ENCODE measurements at regions not wholly inside any gene's neighbourhood (a gene's known extent, or its start where the extent isn't known, plus 50 kb on each side); places are given as distances from the start of the nearest gene placed in this dataset.

DNA sequence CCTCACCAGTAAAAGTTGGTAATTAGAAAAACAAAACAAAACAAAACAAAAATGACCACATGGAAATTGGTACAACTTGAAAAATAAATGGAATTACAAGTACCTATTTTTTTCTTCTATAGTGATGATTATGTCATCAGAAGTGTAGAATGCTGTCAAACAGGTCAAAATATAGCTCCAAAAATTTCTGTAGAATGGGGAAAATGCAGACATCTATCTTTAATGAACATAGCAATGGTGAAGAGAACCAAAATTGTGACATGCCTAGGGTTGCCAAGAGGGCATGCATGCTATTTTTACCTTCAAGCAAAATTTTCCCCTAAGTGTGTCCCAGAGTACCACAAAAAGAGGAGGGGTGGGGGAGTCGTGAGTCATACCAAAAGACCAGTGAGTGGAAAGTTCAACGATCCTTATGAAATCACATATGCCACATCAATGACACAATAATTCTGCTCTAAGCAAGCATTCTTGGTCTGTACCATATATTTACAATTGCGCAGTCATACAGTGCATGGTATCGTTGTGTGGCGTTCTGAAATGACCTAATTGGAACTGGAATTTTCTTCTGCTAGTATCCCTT is 1436.4 kb downstream of the SUCLG1 start:
- Mint-ChIP-seq H3K4me1 (no peaks in the 10 kb centered on the region), H3K4me3 (no peak overlapping the region), H3K9me3 (peaks cover 0 to 21% (median 3%) of the 10 kb centered on the region in 11 donors), H3K36me3 (no peaks in the 10 kb centered on the region), H3K27ac (no peak overlapping the region), H3K27me3 (no peaks in the 10 kb centered on the region)
- no peaks in the 10 kb centered on the region for H3K9me3 ChIP-seq (ENCODE audit: control insufficient read depth in 2 of 3, low read length in 3 of 3)
- no peaks in the 10 kb centered on the region for H3K36me3 ChIP-seq (ENCODE audit: control insufficient read depth in 2 of 3, insufficient read depth in 3 of 3, low read length in 3 of 3)
- ChIA-PET POLR2A (no interaction called here), CTCF (no interaction called here)
- H3K27me3 ChIP-seq (ENCODE audit: control insufficient read depth in 2 of 2, insufficient read depth in 2 of 2, low read length in 2 of 2), result no peaks in the 10 kb centered on the region
- H3K4me1 ChIP-seq (ENCODE audit: control insufficient read depth in 2 of 2, insufficient read depth in 2 of 2, low read length in 2 of 2), result no peaks in the 10 kb centered on the region
- H3K4me3 ChIP-seq (ENCODE audit: low read length), result no peak overlapping the region
- DNase-seq (no peak), ATAC-seq (no peak)
- no peak overlapping the region for H3K27ac ChIP-seq (ENCODE audit: low read depth, low read length)
- intact Hi-C loops (cut with micrococcal nuclease), result no loop called here

DNA sequence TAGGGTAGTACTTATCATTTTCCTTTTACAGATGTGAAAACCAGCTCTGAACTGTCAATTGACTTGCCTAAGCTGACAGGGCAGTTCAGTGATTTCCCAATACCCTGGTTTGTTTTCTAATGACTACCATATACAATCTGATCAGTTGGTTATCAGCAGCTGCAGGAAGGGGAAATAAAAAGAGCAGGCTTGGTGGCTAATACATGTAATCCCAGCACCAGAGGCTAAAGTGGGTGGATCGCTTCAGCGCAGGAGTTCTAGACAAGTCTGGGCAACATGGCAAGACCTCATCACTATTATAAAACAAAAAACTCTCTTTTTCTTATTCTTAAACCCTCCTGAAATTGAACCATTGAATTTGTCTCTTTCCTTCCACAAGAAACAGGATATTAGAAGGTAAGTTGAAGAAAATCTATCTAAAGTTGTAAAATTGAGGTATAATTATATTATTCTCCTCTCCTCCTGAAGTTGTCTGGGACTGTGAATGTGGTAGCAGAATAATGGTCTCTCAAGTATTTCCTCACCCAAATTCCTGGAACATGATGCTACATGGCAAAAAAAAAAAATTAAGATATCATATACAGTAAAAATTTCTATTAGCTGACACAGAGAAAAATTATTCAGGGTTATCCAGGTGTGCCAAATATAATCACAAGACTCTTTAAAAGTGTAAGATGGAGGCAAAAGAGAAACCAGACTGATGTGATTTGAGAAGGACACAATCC is 1441.6 kb downstream of the SUCLG1 start:
- H3K27ac ChIP-seq (ENCODE audit: low read depth, low read length), result no peak overlapping the region
- peaks cover 0 to 17% (median 2%) of the 10 kb centered on the region in 11 donors for H3K9me3 Mint-ChIP-seq
- no peaks in the 10 kb centered on the region for H3K36me3 ChIP-seq (ENCODE audit: control insufficient read depth in 2 of 3, insufficient read depth in 3 of 3, low read length in 3 of 3)
- H3K27me3 Mint-ChIP-seq, result no peaks in the 10 kb centered on the region
- H3K27me3 ChIP-seq (ENCODE audit: control insufficient read depth in 2 of 2, insufficient read depth in 2 of 2, low read length in 2 of 2), result no peaks in the 10 kb centered on the region
- POLR2A ChIA-PET, result no interaction called here
- H3K4me3 Mint-ChIP-seq, result no peak overlapping the region
- intact Hi-C loops (cut with micrococcal nuclease), result no loop called here
- H3K4me3 ChIP-seq (ENCODE audit: low read length), result no peak overlapping the region
- H3K27ac Mint-ChIP-seq, result no peak overlapping the region
- DNase-seq (no peak), ATAC-seq (no peak)
- H3K9me3 ChIP-seq (ENCODE audit: control insufficient read depth in 2 of 3, low read length in 3 of 3), result no peaks in the 10 kb centered on the region
- no peaks in the 10 kb centered on the region for H3K36me3 Mint-ChIP-seq
- no peaks in the 10 kb centered on the region for H3K4me1 ChIP-seq (ENCODE audit: control insufficient read depth in 2 of 2, insufficient read depth in 2 of 2, low read length in 2 of 2)
- CTCF ChIA-PET, result no interaction called here
- H3K4me1 Mint-ChIP-seq, result no peaks in the 10 kb centered on the region

DNA sequence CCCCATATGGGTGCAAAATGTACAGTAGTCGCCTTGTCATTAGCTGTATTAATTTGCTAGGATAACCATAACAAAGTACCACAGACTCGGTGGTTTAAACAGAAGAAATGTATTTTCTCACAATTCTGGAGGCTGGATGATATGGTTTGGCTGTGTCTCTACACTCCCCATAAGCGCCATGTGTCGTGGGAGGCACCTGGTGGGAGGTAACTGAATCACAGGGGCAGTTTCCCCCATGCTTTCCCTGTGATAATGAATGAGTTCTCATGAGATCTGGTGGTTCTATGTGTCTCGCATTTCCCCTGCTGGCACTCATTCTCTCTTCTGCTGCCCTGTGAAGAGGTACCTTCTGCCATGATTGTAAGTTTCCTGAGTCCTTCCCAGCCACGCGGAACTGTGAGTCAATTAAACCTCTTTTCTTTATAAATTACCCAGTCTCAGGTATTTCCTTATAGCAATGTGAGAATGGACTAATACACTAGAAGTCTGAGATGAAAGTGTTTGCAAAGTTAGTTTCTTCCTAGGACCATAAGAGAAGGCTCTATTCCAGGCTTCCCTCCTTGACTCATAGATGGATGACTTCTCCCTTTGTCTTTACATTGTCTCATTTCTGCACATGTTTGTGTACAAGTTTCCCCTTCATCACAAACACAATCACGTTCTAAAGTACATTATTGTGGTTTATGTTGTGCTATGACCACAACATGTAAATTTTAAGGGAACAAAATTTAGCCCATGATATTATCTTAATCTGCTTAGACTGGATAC is 1442.6 kb downstream of the SUCLG1 start:
- Histone ChIP-seq H3K4me3 (ENCODE audit: low read length) (no peak overlapping the region), H3K36me3 (ENCODE audit: control insufficient read depth in 2 of 3, insufficient read depth in 3 of 3, low read length in 3 of 3) (no peaks in the 10 kb centered on the region), H3K4me1 (ENCODE audit: control insufficient read depth in 2 of 2, insufficient read depth in 2 of 2, low read length in 2 of 2) (no peaks in the 10 kb centered on the region), H3K27me3 (ENCODE audit: control insufficient read depth in 2 of 2, insufficient read depth in 2 of 2, low read length in 2 of 2) (no peaks in the 10 kb centered on the region), H3K9me3 (ENCODE audit: control insufficient read depth in 2 of 3, low read length in 3 of 3) (no peaks in the 10 kb centered on the region), H3K27ac (ENCODE audit: low read depth, low read length) (no peak overlapping the region)
- Mint-ChIP-seq H3K27me3 (no peaks in the 10 kb centered on the region), H3K36me3 (no peaks in the 10 kb centered on the region), H3K9me3 (peaks cover 0 to 17% (median 3%) of the 10 kb centered on the region in 11 donors), H3K27ac (no peak overlapping the region), H3K4me1 (no peaks in the 10 kb centered on the region), H3K4me3 (no peak overlapping the region)
- ATAC-seq (no peak), DNase-seq (no peak)
- intact Hi-C loops (cut with micrococcal nuclease), result no loop called here
- ChIA-PET POLR2A (no interaction called here), CTCF (no interaction called here)

DNA sequence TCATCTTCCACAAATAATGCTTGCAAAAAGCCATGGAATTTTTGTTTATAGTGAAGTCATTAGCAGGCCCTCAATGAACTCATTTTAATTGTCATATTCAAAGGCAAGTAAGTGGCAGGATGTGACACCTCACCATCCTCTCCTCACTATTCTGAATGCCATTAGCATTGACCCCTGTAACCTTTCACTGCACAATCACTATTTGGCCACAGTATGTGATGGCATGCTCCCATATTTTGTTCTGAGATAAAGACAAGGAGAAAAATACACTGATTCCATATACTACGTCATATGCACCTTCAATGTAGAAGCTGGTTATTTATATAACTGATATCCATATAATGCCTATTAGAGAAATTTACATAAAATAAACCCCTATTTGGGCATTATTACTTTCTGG is 1443.2 kb downstream of the SUCLG1 start:
- Histone ChIP-seq H3K9me3 (ENCODE audit: control insufficient read depth in 2 of 3, low read length in 3 of 3) (no peaks in the 10 kb centered on the region), H3K4me1 (ENCODE audit: control insufficient read depth in 2 of 2, insufficient read depth in 2 of 2, low read length in 2 of 2) (no peaks in the 10 kb centered on the region), H3K27ac (ENCODE audit: low read depth, low read length) (no peak overlapping the region), H3K4me3 (ENCODE audit: low read length) (no peak overlapping the region), H3K27me3 (ENCODE audit: control insufficient read depth in 2 of 2, insufficient read depth in 2 of 2, low read length in 2 of 2) (no peaks in the 10 kb centered on the region), H3K36me3 (ENCODE audit: control insufficient read depth in 2 of 3, insufficient read depth in 3 of 3, low read length in 3 of 3) (no peaks in the 10 kb centered on the region)
- H3K4me3 Mint-ChIP-seq, result no peak overlapping the region
- DNase-seq, result no peak
- intact Hi-C loops (cut with micrococcal nuclease), result no loop called here
- H3K4me1 Mint-ChIP-seq, result no peaks in the 10 kb centered on the region
- H3K36me3 Mint-ChIP-seq, result no peaks in the 10 kb centered on the region
- POLR2A ChIA-PET, result no interaction called here
- no peak for ATAC-seq
- CTCF ChIA-PET, result no interaction called here
- no peaks in the 10 kb centered on the region for H3K27me3 Mint-ChIP-seq
- no peak overlapping the region for H3K27ac Mint-ChIP-seq
- peaks cover 0 to 20% (median 2%) of the 10 kb centered on the region in 11 donors for H3K9me3 Mint-ChIP-seq

DNA sequence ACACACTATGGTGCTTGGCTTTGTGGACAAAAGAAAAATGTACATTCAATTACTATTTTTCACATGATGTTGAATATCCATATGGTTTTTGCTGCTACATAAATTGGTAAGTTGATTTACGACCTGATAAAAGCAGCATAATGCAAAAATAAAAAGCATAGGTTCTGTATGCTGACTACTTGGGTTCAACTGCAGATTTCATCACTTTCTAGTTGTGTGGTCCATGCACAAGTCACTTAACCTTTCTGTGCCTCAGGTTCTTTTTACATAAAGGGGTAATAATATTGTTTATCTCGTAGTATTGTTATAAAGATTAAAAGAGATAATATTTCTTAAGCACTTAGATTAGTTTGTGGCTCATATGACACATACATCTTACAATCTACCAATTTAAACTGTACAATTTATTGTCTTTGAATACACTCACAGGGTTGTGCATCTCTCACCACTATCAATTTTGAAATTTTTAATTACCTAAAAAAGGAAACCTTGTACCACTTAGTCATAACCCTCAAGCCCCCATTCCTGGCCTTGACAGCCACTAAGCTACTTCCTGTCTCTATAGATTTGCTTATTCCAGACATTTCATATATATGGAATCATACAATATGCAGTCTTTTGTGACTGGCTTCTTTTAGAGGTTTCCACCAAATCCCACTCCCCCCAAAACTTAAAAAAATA is 1443.9 kb downstream of the SUCLG1 start:
- Histone ChIP-seq H3K4me1 (ENCODE audit: control insufficient read depth in 2 of 2, insufficient read depth in 2 of 2, low read length in 2 of 2) (no peaks in the 10 kb centered on the region), H3K4me3 (ENCODE audit: low read length) (no peak overlapping the region), H3K36me3 (ENCODE audit: control insufficient read depth in 2 of 3, insufficient read depth in 3 of 3, low read length in 3 of 3) (no peaks in the 10 kb centered on the region), H3K27me3 (ENCODE audit: control insufficient read depth in 2 of 2, insufficient read depth in 2 of 2, low read length in 2 of 2) (no peaks in the 10 kb centered on the region), H3K9me3 (ENCODE audit: control insufficient read depth in 2 of 3, low read length in 3 of 3) (no peaks in the 10 kb centered on the region), H3K27ac (ENCODE audit: low read depth, low read length) (no peak overlapping the region)
- Mint-ChIP-seq H3K27me3 (no peaks in the 10 kb centered on the region), H3K4me3 (no peak overlapping the region), H3K36me3 (no peaks in the 10 kb centered on the region), H3K27ac (no peak overlapping the region), H3K9me3 (peaks cover 0 to 17% (median 2%) of the 10 kb centered on the region in 11 donors), H3K4me1 (no peaks in the 10 kb centered on the region)
- ChIA-PET POLR2A (no interaction called here), CTCF (no interaction called here)
- DNase-seq, result no peak
- no peak for ATAC-seq
- intact Hi-C loops (cut with micrococcal nuclease), result no loop called here

DNA sequence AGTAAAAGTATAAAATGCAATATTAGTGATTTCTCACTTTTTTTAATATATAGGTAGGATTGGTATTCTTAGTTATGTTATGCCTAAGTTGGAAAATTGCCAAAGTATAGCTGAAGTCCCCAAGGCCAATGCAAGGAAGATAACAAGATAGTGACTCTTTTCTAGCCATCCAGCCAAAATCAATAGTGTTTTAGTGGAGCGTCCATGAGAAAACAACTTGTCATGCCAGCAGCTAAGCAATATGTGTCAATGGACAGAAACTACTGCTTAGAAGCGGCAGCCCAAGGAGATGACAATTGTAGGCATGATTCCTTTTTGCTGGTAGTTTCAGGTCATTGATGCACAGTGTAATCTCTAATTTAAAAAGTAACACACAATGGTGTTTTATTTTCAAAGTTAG is 1444.6 kb downstream of the SUCLG1 start:
- POLR2A ChIA-PET, result no interaction called here

More for the DNA sequence above, 1444.6 kb downstream of the SUCLG1 start:
- Histone ChIP-seq H3K27ac (ENCODE audit: low read depth, low read length) (no peak overlapping the region), H3K9me3 (ENCODE audit: control insufficient read depth in 2 of 3, low read length in 3 of 3) (no peaks in the 10 kb centered on the region), H3K4me1 (ENCODE audit: control insufficient read depth in 2 of 2, insufficient read depth in 2 of 2, low read length in 2 of 2) (no peaks in the 10 kb centered on the region), H3K27me3 (ENCODE audit: control insufficient read depth in 2 of 2, insufficient read depth in 2 of 2, low read length in 2 of 2) (no peaks in the 10 kb centered on the region), H3K36me3 (ENCODE audit: control insufficient read depth in 2 of 3, insufficient read depth in 3 of 3, low read length in 3 of 3) (no peaks in the 10 kb centered on the region), H3K4me3 (ENCODE audit: low read length) (no peak overlapping the region)
- no peaks in the 10 kb centered on the region for H3K4me1 Mint-ChIP-seq
- no peak for DNase-seq
- peaks cover 0 to 17% (median 3%) of the 10 kb centered on the region in 11 donors for H3K9me3 Mint-ChIP-seq
- ATAC-seq, result no peak
- H3K27ac Mint-ChIP-seq, result no peak overlapping the region
- H3K4me3 Mint-ChIP-seq, result no peak overlapping the region
- CTCF ChIA-PET, result no interaction called here
- H3K27me3 Mint-ChIP-seq, result no peaks in the 10 kb centered on the region
- no peaks in the 10 kb centered on the region for H3K36me3 Mint-ChIP-seq
- intact Hi-C loops (cut with micrococcal nuclease), result no loop called here
